ENCODE measurements at regions not wholly inside any gene's neighbourhood (a gene's known extent, or its start where the extent isn't known, plus 50 kb on each side); places are given as distances from the start of the nearest gene placed in this dataset.

- no peak overlapping the region for H3K4me3 Mint-ChIP-seq
- H3K4me3 ChIP-seq (ENCODE audit: low read length) = no peak overlapping the region
- intact Hi-C loops (cut with DNase I, micrococcal nuclease) = no loop called here
- ATAC-seq (ENCODE audit: poor library complexity) = no peak
- H3K4me1 ChIP-seq (ENCODE audit: insufficient read depth, low read length) = no peaks in the 10 kb centered on the region
- TF ChIP-seq CTCF (IDR thresholded peaks at IDR 0.05) = no peak
- no peaks in the 10 kb centered on the region for H3K36me3 ChIP-seq (ENCODE audit: insufficient read depth, low read length)
- ChIA-PET POLR2A (no interaction called here), CTCF (no interaction called here)
- H3K27me3 ChIP-seq (ENCODE audit: control insufficient read depth in 1 of 2, insufficient read depth in 2 of 2, low read length in 2 of 2) = no peaks in the 10 kb centered on the region
- no peak overlapping the region for H3K27ac ChIP-seq (ENCODE audit: low read depth in 1 of 2, low read length in 2 of 2)
- no peaks in the 10 kb centered on the region for H3K9me3 Mint-ChIP-seq
- H3K27me3 Mint-ChIP-seq = no peaks in the 10 kb centered on the region
- H3K9me3 ChIP-seq (ENCODE audit: control insufficient read depth in 1 of 2, insufficient read depth in 1 of 2, low read length in 2 of 2) = no peaks in the 10 kb centered on the region
- H3K4me1 Mint-ChIP-seq (ENCODE audit: low read depth) = no peaks in the 10 kb centered on the region
- no peak overlapping the region for H3K27ac Mint-ChIP-seq
- DNase-seq = no peak
- no peaks in the 10 kb centered on the region for H3K36me3 Mint-ChIP-seq (ENCODE audit: low read depth)
Observed at GRCh38 chr13:37981932-37982331, 112.4 kb upstream of the TRPC4 start.

GRCh38 chr13:37978680-37979079 is 109.1 kb upstream of the TRPC4 start:
- intact Hi-C loops (cut with DNase I, micrococcal nuclease) = no loop called here
- TF ChIP-seq CTCF (IDR thresholded peaks at IDR 0.05) = no peak
- Mint-ChIP-seq H3K4me3 (no peak overlapping the region), H3K9me3 (no peaks in the 10 kb centered on the region), H3K4me1 (ENCODE audit: low read depth) (no peaks in the 10 kb centered on the region), H3K36me3 (ENCODE audit: low read depth) (no peaks in the 10 kb centered on the region), H3K27me3 (no peaks in the 10 kb centered on the region), H3K27ac (no peak overlapping the region)
- Histone ChIP-seq H3K27me3 (ENCODE audit: control insufficient read depth in 1 of 2, insufficient read depth in 2 of 2, low read length in 2 of 2) (no peaks in the 10 kb centered on the region), H3K4me3 (ENCODE audit: low read length) (no peak overlapping the region), H3K27ac (ENCODE audit: low read depth in 1 of 2, low read length in 2 of 2) (no peak overlapping the region), H3K36me3 (ENCODE audit: insufficient read depth, low read length) (no peaks in the 10 kb centered on the region), H3K4me1 (ENCODE audit: insufficient read depth, low read length) (no peaks in the 10 kb centered on the region), H3K9me3 (ENCODE audit: control insufficient read depth in 1 of 2, insufficient read depth in 1 of 2, low read length in 2 of 2) (no peaks in the 10 kb centered on the region)
- DNase-seq = no peak
- POLR2A ChIA-PET = no interaction called here
- CTCF ChIA-PET = no interaction called here
- ATAC-seq (ENCODE audit: poor library complexity) = no peak

GRCh38 chr13:37968555-37968954 is 99.0 kb upstream of the TRPC4 start:
- no peaks in the 10 kb centered on the region for H3K36me3 Mint-ChIP-seq (ENCODE audit: low read depth)
- H3K9me3 ChIP-seq (ENCODE audit: control insufficient read depth in 1 of 2, insufficient read depth in 1 of 2, low read length in 2 of 2) = no peaks in the 10 kb centered on the region
- no peak overlapping the region for H3K27ac ChIP-seq (ENCODE audit: low read depth in 1 of 2, low read length in 2 of 2)
- CTCF ChIA-PET = no interaction called here
- no peaks in the 10 kb centered on the region for H3K4me1 ChIP-seq (ENCODE audit: insufficient read depth, low read length)
- no peak overlapping the region for H3K27ac Mint-ChIP-seq
- no peaks in the 10 kb centered on the region for H3K27me3 Mint-ChIP-seq
- no peaks in the 10 kb centered on the region for H3K27me3 ChIP-seq (ENCODE audit: control insufficient read depth in 1 of 2, insufficient read depth in 2 of 2, low read length in 2 of 2)
- H3K4me3 Mint-ChIP-seq = no peak overlapping the region
- POLR2A ChIA-PET = no interaction called here
- H3K9me3 Mint-ChIP-seq = peaks cover 3% of the 10 kb centered on the region
- intact Hi-C loops (cut with DNase I, micrococcal nuclease) = no loop called here
- DNase-seq (no peak), ATAC-seq (ENCODE audit: poor library complexity) (no peak)
- H3K4me3 ChIP-seq (ENCODE audit: low read length) = no peak overlapping the region
- H3K36me3 ChIP-seq (ENCODE audit: insufficient read depth, low read length) = no peaks in the 10 kb centered on the region
- TF ChIP-seq CTCF (IDR thresholded peaks at IDR 0.05) = no peak
- no peaks in the 10 kb centered on the region for H3K4me1 Mint-ChIP-seq (ENCODE audit: low read depth)

Measured in CD4-positive, alpha-beta T cell (primary cell).